ENCODE measurements at regions not wholly inside any gene's neighbourhood (a gene's known extent, or its start where the extent isn't known, plus 50 kb on each side); places are given as distances from the start of the nearest gene placed in this dataset.

GRCh38 chr17:83148317-83149028 lies 69.1 kb downstream of the METRNL start (continued):
- TF ChIP-seq, protein P1, sequence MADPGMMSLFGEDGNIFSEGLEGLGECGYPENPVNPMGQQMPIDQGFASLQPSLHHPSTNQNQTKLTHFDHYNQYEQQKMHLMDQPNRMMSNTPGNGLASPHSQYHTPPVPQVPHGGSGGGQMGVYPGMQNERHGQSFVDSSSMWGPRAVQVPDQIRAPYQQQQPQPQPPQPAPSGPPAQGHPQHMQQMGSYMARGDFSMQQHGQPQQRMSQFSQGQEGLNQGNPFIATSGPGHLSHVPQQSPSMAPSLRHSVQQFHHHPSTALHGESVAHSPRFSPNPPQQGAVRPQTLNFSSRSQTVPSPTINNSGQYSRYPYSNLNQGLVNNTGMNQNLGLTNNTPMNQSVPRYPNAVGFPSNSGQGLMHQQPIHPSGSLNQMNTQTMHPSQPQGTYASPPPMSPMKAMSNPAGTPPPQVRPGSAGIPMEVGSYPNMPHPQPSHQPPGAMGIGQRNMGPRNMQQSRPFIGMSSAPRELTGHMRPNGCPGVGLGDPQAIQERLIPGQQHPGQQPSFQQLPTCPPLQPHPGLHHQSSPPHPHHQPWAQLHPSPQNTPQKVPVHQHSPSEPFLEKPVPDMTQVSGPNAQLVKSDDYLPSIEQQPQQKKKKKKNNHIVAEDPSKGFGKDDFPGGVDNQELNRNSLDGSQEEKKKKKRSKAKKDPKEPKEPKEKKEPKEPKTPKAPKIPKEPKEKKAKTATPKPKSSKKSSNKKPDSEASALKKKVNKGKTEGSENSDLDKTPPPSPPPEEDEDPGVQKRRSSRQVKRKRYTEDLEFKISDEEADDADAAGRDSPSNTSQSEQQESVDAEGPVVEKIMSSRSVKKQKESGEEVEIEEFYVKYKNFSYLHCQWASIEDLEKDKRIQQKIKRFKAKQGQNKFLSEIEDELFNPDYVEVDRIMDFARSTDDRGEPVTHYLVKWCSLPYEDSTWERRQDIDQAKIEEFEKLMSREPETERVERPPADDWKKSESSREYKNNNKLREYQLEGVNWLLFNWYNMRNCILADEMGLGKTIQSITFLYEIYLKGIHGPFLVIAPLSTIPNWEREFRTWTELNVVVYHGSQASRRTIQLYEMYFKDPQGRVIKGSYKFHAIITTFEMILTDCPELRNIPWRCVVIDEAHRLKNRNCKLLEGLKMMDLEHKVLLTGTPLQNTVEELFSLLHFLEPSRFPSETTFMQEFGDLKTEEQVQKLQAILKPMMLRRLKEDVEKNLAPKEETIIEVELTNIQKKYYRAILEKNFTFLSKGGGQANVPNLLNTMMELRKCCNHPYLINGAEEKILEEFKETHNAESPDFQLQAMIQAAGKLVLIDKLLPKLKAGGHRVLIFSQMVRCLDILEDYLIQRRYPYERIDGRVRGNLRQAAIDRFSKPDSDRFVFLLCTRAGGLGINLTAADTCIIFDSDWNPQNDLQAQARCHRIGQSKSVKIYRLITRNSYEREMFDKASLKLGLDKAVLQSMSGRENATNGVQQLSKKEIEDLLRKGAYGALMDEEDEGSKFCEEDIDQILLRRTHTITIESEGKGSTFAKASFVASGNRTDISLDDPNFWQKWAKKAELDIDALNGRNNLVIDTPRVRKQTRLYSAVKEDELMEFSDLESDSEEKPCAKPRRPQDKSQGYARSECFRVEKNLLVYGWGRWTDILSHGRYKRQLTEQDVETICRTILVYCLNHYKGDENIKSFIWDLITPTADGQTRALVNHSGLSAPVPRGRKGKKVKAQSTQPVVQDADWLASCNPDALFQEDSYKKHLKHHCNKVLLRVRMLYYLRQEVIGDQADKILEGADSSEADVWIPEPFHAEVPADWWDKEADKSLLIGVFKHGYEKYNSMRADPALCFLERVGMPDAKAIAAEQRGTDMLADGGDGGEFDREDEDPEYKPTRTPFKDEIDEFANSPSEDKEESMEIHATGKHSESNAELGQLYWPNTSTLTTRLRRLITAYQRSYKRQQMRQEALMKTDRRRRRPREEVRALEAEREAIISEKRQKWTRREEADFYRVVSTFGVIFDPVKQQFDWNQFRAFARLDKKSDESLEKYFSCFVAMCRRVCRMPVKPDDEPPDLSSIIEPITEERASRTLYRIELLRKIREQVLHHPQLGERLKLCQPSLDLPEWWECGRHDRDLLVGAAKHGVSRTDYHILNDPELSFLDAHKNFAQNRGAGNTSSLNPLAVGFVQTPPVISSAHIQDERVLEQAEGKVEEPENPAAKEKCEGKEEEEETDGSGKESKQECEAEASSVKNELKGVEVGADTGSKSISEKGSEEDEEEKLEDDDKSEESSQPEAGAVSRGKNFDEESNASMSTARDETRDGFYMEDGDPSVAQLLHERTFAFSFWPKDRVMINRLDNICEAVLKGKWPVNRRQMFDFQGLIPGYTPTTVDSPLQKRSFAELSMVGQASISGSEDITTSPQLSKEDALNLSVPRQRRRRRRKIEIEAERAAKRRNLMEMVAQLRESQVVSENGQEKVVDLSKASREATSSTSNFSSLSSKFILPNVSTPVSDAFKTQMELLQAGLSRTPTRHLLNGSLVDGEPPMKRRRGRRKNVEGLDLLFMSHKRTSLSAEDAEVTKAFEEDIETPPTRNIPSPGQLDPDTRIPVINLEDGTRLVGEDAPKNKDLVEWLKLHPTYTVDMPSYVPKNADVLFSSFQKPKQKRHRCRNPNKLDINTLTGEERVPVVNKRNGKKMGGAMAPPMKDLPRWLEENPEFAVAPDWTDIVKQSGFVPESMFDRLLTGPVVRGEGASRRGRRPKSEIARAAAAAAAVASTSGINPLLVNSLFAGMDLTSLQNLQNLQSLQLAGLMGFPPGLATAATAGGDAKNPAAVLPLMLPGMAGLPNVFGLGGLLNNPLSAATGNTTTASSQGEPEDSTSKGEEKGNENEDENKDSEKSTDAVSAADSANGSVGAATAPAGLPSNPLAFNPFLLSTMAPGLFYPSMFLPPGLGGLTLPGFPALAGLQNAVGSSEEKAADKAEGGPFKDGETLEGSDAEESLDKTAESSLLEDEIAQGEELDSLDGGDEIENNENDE (IDR thresholded peaks at IDR 0.05; ENCODE audit: insufficient replicate concordance, low read length), result no peak
- TF ChIP-seq BRCA1 (IDR thresholded peaks at IDR 0.05; ENCODE audit: low read depth, low read length) (no peak), BACH1 (IDR thresholded peaks at IDR 0.05; ENCODE audit: low read length) (no peak), POLR2AphosphoS5 (IDR thresholded peaks at IDR 0.05; ENCODE audit: low read depth, low read length) (no peak), KDM5A (IDR thresholded peaks at IDR 0.05; ENCODE audit: low read length) (no peak), TAF1 (IDR thresholded peaks at IDR 0.05; ENCODE audit: low read depth, low read length) (no peak)
